Suppressor macrophage (primary cell): ENCODE measurements at regions not wholly inside any gene's neighbourhood (a gene's known extent, or its start where the extent isn't known, plus 50 kb on each side); places are given as distances from the start of the nearest gene placed in this dataset.
"Not testable (repeated sequence)": the region's sequence is repeated elsewhere in the genome, so short reads cannot be mapped to it uniquely, and the experiment has no call there.

ENCODE experiments used
- DNase-seq, 4 experiments: peaks; one replicate each; pipeline ENCODE4 v3.0.0-alpha.2; 2020 to 2022

DNA sequence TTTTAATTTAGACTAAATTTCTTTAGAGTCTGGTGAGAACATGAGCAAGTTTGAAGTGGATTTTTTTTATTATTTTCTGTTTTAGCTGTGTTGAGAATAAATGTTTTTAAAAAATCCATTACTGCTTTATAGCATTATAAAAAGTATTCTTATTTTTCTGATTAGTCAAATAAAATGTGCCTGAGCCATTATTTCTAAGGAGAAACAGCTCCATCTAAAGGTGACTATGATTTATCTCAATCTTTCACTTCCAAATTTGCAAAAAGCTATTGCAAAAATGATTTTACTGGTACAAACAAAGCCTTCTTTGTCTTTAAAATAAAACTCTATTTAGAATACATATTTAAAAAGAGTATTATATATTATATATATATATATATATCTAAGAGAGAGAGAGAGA lies 959.2 kb downstream of the FAM133A start:
- DNase-seq, result no peak

DNA sequence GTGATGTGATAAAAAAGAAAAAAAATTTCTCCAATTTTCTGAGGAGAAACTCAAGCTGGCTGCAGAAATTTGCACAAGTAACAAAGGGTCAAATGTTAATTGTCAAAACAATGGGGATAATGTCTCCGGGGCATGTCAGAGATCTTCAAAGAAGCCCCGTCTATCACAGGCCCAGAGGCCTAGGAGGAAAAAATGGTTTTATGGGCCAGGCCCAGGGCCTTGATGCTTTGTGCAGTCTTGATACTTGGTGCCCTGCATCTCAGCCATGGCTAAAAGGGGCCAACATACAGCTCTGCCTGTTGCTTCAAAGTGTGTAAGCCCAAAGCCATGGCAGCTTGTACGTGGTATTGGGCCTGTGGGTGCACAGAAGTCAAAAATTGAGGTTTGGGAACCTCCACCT lies 961.0 kb downstream of the FAM133A start:
- DNase-seq, result no peak

DNA sequence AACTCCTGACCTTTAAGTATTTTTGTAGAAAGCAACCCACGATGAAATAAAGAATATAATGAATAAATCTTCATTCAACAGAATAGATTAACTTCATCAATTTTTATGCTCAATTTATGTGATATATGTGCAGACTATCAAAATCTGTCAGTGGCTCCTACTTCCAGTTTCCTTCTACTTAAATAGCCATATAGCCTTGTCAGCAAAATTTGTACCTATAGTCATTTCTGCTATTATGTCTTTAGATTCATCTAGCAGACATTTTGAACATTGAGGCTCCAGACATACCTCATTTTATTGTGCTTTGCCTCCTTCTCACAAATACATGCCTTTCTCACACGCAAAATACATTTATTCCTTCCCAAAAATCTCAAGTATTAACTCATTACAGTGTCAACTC lies 971.7 kb downstream of the FAM133A start:
- DNase-seq, result no peak

DNA sequence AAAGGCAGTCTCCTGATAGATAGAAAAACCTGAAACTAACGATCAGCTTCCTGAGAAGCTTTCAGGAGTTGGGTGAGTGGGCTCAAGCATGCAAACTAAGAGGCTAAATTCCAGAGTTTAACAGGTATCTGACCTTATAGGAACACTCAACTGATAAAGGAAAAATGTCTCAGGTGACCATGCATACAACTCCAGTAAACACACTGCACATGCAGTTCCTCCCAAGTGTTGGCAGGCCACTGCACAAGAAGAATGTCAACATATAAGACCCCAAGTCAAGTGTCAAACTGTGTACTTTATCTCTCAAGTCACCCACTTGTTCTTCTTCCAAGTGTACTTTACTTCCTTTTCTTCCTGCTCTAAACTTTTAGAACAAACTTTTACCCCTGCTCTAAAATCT lies 981.2 kb downstream of the FAM133A start:
- DNase-seq, result no peak

DNA sequence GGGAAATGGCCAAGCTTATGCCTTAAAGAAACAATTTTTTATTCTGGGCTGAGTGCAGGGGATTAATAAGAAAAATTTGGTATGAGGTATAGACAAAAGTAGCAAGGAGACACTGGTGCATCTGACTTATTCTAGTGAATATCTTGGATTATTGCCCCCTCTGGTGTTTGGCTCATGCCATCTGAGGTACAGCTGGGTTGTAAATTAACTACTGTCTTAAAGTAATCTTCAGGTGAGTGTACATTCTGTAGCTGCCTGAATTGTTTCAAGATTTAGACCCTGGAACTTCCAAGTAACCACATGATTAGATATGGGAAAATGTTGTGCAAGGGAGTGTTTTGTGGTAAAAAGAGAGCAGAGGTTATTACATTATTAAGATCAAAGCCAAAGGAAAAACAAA lies 988.7 kb downstream of the FAM133A start:
- DNase-seq, result no peak

DNA sequence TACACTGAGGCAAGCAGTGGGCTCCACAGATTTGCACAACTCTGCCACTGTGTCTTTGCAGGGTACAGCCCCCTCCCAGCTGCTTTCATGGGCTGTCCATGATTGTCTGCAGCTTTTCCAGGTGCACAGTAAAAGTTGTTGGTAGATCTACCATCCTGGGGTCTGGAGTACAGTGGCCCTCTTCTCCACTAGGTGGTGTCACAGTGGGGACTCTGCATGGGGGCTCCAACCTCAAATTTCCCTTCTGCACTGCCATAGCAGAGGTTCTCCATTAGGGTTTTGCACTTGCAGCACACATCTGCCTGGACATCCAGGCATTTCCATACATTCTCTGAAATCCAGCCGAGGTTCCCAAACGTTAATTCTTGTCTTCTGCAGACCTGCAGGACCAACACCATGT lies 1002.3 kb downstream of the FAM133A start:
- no peak for DNase-seq

DNA sequence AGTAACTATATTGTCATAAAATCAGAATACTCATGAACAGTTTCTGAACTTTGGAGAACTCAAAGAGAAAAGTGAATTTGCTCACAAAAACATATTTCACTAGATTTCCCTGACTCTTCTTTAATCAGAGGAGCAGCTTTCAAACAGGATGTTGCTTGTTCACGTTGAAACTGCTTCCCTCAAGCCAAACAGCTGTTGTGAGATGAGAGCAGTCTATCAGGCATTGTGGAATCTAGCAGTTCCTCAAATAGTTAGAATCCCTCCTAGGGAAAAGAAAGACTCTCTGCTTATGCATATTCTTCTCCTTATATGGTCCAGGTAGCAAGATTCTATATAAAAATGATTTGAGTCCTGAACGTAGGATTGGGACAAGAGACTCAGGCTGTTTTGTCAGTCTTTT lies 1012.1 kb downstream of the FAM133A start:
- DNase-seq, result no peak

DNA sequence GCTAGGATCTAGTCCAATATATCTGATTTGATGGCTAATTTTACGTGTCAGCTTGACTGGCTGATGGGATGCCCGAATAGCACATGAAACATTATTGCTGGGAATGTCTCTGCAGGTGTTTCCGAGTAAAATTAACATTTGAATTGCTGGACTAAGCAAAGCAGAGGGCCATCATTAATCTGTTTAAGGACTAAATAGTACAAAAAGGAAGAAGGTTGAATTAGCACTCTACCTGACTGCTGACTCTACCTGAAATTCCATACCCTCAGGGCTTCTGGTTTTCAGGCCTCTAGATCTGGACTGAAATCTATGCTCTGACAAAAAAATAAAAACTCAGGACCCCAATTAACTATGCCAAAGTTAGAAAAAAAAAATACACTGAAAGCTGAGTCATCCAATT lies 1021.9 kb downstream of the FAM133A start:
- DNase-seq, result no peak

DNA sequence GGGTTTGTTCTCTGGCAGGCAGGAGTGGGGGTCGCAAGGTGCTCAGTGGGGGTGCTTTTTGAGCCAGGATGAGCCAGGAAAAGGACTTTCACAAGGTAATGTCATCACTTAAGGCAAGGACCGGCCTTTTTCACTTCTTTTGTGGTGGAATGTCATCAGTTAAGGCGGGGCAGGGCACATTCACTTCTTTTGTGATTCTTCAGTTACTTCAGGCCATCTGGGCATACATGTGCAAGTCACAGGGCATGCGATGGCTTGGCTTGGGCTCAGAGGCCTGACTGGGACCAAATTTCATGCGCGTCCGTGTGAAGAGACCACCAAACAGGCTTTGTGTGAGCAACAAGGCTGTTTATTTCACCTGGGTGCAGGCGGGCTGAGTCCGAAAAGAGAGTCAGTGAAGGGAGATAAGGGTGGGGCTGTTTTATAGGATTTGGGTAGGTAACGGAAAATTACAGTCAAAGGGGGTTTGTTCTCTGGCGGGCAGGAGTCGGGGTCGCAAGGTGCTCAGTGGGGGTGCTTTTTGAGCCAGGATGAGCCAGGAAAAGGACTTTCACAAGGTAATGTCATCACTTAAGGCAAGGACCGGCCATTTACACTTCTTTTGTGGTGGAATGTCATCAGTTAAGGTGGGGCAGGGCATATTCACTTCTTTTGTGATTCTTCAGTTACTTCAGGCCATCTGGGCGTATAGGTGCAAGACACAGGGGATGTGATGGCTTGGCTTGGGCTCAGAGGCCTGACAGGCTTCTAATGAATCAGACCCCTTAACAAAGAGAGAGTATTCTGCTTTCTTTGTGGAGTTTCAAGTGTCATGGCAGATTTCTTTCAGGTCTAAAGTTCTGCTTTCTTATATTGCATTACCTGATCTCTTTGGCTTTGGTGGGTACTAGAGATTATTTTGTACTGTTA lies 1030.6 kb downstream of the FAM133A start:
- not testable (repeated sequence) for DNase-seq

DNA sequence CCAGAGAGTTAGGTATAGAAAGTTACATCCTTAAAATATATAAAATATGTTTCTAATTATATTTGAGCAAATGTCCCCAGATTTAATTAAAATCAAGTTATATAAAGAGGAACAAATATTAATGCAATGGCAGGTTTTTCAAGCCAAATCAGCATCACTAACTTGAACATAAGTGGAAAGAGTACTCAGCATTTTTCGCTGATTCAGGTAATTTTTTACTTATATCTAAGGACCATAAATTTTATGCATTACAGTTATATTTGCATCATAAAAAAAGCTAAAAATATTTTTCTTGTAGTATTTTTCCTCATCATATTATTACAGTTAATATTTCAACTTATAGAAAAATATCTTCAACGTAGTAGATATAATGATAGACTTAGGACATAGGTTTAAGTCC lies 1047.4 kb downstream of the FAM133A start:
- no peak for DNase-seq

DNA sequence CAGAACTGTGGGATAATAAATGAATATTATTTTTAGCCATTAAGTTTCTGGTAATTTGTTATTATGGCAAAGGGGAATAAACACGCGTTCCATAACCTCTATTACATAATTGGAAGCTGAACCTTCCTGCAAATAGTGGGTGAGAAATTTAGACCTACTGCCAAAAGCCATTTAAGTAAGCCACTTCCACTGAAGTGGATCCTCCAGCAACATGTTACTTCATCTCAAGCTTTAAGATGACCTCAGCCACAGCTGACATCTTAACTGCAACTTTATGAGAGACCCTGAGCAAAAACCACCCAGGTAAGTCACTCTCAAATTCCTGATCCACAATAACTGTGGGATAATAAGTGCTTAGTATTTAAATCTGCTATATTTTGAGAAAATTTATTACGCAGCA lies 1048.6 kb downstream of the FAM133A start:
- no peak for DNase-seq

DNA sequence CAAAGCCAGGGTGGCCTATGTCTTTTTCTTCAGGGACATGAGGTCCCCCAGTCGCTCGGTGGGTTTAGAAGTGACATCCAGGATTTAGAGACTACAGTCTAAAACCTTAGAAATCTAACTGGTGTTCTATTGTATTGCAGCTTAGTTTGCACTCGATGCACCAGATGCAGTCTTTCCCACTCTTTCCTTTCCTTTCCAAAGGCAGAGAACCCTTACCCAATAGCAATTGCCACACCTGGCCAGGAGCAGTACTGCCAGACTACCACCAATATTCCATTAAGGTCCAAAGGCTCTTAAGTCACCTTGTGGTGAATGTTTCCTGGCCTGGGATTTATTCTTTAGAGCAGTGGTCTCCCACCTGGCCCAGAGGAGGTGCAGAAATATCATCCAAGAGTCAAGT lies 1068.8 kb downstream of the FAM133A start:
- no peak for DNase-seq

DNA sequence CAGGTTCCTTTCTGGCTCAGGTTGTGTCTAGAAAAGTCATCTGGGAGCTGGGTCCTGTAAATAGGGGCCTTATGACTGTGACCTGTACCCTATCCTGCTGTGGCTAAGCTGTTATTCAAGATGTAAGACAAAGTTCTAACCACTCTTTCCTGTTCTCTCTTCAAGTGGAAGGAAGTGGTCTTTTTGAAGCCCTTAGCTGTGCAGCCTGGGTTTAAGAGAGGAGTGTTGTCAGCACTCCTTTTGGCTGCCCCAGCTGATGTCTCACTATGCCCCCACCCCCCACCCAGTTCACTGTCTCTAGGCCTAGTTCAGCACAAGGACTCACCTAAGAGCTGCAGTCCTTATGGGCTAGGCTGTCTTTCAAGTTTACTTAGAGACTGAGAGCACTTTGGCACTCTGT lies 1069.5 kb downstream of the FAM133A start:
- DNase-seq, result no peak

DNA sequence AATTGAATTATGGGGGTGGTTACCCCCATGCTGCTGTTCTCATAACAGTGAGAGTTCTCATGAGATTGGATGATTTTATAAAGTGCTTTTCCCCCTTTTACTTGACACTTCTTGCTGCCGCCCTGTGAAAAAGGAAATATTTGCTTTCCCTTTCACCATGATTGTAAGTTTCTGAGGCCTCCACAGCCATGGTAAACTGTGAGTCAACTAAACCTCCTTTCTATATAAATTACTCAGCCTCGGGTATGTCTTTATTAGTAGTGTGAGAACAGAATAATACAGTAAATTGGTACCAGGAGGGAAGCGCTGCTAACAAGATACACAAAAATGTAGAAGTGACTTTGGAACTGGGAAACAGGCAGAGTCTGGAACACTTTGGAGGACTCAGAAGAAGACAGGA lies 1070.8 kb downstream of the FAM133A start:
- no peak for DNase-seq

DNA sequence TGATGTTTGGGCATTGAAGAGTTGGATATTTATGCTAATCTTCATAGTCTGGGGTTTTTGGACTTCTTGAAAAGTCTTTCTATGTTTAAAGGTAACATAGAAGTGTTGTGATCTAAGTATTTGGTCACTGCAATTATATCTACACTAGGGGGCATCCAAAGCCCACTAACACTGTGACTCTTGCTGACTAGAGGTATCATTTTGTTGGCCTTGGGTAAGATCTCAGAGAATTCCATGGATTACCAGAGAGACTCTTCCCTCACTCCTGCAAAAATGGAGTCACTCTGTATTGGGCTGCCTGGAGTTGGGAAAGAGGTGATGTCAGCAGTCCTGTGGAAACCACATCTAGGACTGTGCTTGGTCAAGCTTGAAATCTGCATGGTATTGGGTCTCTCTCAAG lies 1077.6 kb downstream of the FAM133A start:
- no peak for DNase-seq

DNA sequence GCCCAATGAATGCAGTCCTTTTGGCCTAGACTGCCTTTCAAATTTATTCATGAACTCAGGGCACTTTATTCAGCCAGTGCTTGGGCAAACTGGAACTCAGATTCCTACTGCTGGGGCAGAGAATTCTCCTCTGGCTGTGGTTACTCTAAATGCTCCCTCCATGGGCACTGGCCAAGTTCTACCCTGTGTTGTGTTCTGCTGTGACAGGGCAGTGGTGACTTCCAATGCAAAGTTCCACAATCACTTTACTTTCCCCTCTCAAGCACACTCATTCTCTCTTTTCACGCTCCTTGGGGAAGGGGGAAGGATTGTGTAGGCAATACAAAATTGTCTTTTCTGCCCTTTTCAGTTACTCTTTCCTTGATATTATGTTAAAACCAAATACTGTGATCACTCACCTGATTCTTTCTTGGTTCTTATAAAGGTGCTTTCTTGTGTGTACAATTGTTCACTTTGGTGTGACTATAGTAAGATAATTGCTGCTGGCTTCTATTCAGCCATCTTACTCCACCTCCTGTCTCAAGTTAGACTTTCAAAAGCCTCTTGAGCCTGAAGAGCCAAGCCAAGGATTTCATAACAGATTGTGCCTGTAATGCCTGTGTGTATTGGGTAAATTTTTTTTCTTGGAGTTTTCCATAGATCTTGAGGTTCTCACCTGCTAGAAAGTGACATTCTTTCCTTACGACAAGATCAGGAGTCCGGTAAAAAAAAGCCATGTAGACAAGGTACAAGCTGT lies 1078.6 kb downstream of the FAM133A start:
- no peak for DNase-seq

DNA sequence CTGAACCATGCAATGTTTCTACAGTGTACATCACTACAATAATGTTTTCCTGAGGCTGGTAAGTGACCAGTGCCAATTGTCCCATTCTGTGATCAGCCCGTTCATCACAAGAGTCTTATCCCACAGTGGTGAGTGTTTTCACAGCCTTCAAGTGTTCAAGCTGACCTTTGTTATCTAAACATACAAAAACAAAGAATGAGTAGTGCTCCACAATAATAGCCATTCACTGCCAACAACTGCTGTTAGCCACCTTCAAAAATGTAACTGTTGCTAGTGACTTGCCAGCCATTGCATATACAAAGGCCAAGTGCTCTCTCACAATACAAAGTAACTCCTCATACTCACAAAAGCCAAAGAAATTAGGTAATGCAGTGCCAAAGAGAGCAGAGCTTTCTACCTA lies 1084.1 kb downstream of the FAM133A start:
- no peak for DNase-seq

DNA sequence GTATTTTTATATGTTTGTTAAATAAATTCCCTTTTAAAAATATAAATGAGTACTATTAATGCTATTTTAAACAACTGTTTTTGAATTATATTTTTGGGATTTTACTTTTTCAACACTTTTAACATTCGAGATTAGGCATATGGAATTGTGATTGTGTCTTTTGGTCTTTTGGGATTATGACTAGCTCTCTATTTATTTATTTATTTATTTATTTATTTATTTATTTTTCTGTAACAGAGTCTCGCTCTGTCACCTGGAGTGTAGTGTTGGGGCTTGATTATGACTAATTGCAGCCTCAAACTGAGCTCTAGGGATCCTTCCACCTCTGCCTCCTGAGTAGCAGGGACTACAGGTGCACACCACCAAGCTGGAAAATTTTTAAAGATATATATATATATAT lies 1101.6 kb downstream of the FAM133A start:
- no peak for DNase-seq

DNA sequence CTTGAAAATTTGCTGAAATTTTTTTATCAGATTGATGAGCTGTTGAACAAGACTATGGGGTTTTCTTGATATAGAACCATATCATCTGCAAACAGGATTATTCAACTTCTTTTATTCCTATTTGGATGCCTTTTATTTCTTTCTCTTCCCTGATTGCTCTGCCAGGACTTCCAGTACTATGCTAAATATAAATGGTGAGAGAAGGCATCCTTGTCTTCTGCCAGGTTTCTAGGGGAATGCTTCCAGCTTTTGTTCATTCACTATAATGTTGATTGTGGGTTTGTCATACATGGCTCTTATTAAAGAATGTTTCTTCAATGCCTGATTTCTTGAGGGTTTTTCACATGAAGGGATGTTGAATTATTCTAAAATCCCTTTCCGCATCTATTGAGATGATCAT lies 1139.5 kb downstream of the FAM133A start:
- DNase-seq, result no peak

DNA sequence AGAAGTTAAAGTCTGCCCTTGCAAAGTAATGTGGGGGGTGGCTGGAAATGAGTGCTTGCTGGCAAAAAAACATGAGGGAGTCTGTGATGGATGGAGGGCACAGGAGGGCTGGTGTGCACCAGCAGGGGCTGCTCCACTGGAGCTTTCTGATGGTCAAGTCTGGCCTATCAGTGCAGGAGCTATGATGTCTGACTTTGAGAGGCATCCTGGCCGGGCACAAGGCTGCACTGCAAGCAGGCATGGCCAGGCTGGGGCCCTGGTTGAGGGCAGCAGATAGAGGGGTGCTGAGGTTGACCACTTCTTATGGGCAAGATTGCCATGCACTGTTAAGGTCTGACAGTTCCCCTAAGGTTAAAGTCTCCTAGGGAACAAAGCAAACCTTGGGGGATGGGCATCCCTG lies 1140.2 kb downstream of the FAM133A start:
- no peak for DNase-seq

DNA sequence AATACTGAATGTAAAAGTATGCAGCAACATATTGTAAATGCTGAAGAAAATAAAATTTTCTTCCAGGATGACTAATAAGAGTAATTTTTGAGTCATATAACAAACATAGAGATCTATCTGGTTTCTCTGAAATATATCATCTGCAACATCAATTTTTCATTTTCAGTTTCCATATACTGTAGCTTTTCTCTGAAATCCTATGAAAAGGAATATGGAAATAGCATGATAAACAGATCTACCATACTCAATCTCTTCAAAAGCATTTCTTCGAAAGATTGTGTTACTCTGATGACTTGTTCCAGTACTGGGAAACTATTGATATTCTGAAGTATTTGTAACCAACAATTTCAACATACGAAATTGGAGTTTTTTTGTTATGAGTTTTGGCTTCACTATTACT lies 1156.7 kb downstream of the FAM133A start:
- DNase-seq, result no peak

DNA sequence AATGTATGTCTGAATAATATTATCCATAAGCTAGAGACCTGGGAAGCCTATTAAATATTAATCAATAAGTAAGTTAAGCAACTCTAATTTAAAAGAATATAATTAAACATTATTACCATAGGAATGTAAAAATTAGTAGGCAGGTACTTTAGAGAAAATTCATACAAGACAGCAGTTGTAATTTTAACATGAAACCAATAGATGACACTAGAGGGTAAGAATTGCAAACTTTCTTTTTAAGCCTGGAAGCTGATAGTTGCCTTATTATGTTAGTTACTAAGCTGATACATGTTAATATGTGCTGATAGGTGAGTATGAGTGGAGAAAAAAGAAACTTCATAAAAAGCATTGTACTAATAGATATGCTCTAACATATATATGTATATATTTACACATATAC lies 1157.4 kb downstream of the FAM133A start:
- no peak for DNase-seq

DNA sequence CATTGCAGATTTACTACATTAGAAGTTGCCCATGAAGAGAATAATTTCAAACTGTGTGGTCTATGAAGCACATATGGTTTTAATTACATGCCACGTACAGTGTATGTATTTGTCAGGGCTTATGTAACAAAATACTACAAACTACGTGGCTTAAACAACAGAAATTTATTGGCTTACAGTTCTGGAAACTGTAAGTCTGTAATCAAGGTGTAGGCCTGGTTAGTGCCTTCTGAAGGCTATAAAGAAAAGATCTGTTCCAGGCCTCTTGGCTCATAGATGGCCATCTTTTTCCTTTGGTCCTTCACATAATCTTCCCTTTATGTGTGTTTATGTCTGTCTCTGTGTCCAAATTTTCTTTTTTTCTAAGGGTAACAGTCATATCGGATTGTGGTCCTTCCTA lies 1160.2 kb downstream of the FAM133A start:
- no peak for DNase-seq

DNA sequence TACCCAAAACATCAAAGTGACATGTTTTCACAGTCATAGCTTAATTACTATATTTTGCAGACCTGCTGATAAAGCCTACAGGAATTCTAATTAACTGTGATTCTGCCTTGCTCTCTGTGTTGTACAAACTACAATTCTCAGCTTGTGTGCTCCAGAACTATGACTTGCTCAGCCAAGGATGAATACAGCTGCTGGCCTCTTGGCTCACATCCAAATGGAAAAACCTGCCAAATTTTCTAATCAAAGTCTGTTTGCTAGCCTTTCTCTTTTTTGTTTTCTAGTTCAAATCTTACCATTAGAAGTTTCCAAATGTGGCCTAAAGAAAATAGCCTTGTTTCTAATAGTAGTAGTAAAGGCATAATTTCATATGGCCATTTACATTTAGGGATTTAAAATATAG lies 1176.8 kb downstream of the FAM133A start:
- no peak for DNase-seq
